CD4-positive, alpha-beta T cell (primary cell): ENCODE measurements at regions not wholly inside any gene's neighbourhood (a gene's known extent, or its start where the extent isn't known, plus 50 kb on each side); places are given as distances from the start of the nearest gene placed in this dataset.

Experiments
- ATAC-seq: fragments of 200-7000 bp; cut with Tn5 transposase; one replicate; pipeline ENCODE4 v1.10.0; 2022; ENCODE audit warnings: mild to moderate bottlenecking; ENCODE audit not compliant: poor library complexity
- CTCF ChIA-PET: fragments of 350-600 bp; sonication (Branson Sonifier 250); formaldehyde crosslinking; loops from one replicate; lab custom pipeline; 2021; ENCODE audit warnings: antibody characterized with exemption, inconsistent platforms; lab: Charles Lee
- POLR2A ChIA-PET: fragments of 350-600 bp; sonication (Branson Sonifier 250); formaldehyde crosslinking; loops from one replicate; lab custom pipeline; 2021; ENCODE audit warnings: antibody characterized with exemption, inconsistent platforms; lab: Charles Lee
- DNase-seq, 14 experiments: peaks; one replicate each; pipeline ENCODE4 v3.0.0-alpha.2; 2013 to 2020; ENCODE audit warnings: mixed read lengths in 2 of 14
- H3K27ac ChIP-seq, 2 donors: one replicate each; pipeline versions ENCODE4 v1.5.1 to v1.7.0; 2013; ENCODE audit warnings: low read length in 2 of 2, low read depth in 1 of 2, mild to moderate bottlenecking in 1 of 2
- H3K27me3 ChIP-seq, 2 experiments: 1 replicate in 1 of 2; 2 replicates in 1 of 2; pipeline versions ENCODE4 v1.6.1 to v1.7.0; 2013; ENCODE audit warnings: low read length in 2 of 2, control low read depth in 1 of 2, mild to moderate bottlenecking in 1 of 2, moderate library complexity in 1 of 2; ENCODE audit not compliant: insufficient read depth in 2 of 2, control insufficient read depth in 1 of 2
- H3K36me3 ChIP-seq: one replicate; pipeline ENCODE4 v1.6.1; 2013; ENCODE audit warnings: low read length, control low read depth; ENCODE audit not compliant: insufficient read depth
- H3K4me1 ChIP-seq: one replicate; pipeline ENCODE4 v1.6.1; 2013; ENCODE audit warnings: low read length, control low read depth; ENCODE audit not compliant: insufficient read depth
- H3K4me3 ChIP-seq: one replicate; pipeline ENCODE4 v1.5.1; 2013; ENCODE audit warnings: mild to moderate bottlenecking, low read length, moderate library complexity
- H3K9me3 ChIP-seq, 2 experiments: 1 replicate in 1 of 2; 2 replicates in 1 of 2; pipeline versions ENCODE4 v1.6.1 to v1.7.0; 2013; ENCODE audit warnings: low read length in 2 of 2, mild to moderate bottlenecking in 2 of 2, control low read depth in 1 of 2, moderate library complexity in 1 of 2; ENCODE audit not compliant: control insufficient read depth in 1 of 2, insufficient read depth in 1 of 2
- H3K27ac Mint-ChIP-seq: one replicate; pipeline ENCODE4 v1.8.0; 2020; ENCODE audit warnings: mixed read lengths
- H3K27me3 Mint-ChIP-seq: one replicate; pipeline ENCODE4 v1.8.0; 2021; ENCODE audit warnings: mixed read lengths
- H3K36me3 Mint-ChIP-seq: one replicate; pipeline ENCODE4 v1.8.0; 2021; ENCODE audit warnings: low read depth, mixed read lengths
- H3K4me1 Mint-ChIP-seq: one replicate; pipeline ENCODE4 v1.8.0; 2021; ENCODE audit warnings: low read depth, mixed read lengths
- H3K4me3 Mint-ChIP-seq: one replicate; pipeline ENCODE4 v1.8.0; 2020; ENCODE audit warnings: mild to moderate bottlenecking, mixed read lengths
- H3K9me3 Mint-ChIP-seq: one replicate; pipeline ENCODE4 v1.8.0; 2020; ENCODE audit warnings: mixed read lengths
- intact Hi-C, 2 experiments: fragments of 100-400 bp; cut with DNase I in 1 of 2; cut with micrococcal nuclease in 1 of 2; formaldehyde crosslinking; loops; one replicate each; pipeline versions ENCODE4 v1.15.1 to v1.9.0; 2023 to 2025; cut with DNase I, micrococcal nuclease
- TF ChIP-seq, protein P1 (sequence below): fragments of 200-600 bp; IDR thresholded peaks from one replicate; pipeline ENCODE4 v1.8.0; 2022; ENCODE audit warnings: antibody characterized with exemption, mild to moderate bottlenecking

GRCh38 chr15:95429345-95429744 is 901.2 kb upstream of the NR2F2 start:
- Histone ChIP-seq H3K27me3 (no peaks in the 10 kb centered on the region), H3K36me3 (no peaks in the 10 kb centered on the region), H3K9me3 (no peaks in the 10 kb centered on the region), H3K27ac (no peak overlapping the region), H3K4me3 (no peak overlapping the region), H3K4me1 (no peaks in the 10 kb centered on the region)
- Mint-ChIP-seq H3K36me3 (no peaks in the 10 kb centered on the region), H3K27me3 (no peaks in the 10 kb centered on the region), H3K27ac (no peak overlapping the region), H3K4me3 (no peak overlapping the region), H3K4me1 (no peaks in the 10 kb centered on the region), H3K9me3 (peaks cover 8% of the 10 kb centered on the region)
- intact Hi-C loops = no loop called here
- ATAC-seq (no peak), DNase-seq (no peak)
- CTCF ChIA-PET = no interaction called here
- POLR2A ChIA-PET = no interaction called here
- TF ChIP-seq, protein P1, sequence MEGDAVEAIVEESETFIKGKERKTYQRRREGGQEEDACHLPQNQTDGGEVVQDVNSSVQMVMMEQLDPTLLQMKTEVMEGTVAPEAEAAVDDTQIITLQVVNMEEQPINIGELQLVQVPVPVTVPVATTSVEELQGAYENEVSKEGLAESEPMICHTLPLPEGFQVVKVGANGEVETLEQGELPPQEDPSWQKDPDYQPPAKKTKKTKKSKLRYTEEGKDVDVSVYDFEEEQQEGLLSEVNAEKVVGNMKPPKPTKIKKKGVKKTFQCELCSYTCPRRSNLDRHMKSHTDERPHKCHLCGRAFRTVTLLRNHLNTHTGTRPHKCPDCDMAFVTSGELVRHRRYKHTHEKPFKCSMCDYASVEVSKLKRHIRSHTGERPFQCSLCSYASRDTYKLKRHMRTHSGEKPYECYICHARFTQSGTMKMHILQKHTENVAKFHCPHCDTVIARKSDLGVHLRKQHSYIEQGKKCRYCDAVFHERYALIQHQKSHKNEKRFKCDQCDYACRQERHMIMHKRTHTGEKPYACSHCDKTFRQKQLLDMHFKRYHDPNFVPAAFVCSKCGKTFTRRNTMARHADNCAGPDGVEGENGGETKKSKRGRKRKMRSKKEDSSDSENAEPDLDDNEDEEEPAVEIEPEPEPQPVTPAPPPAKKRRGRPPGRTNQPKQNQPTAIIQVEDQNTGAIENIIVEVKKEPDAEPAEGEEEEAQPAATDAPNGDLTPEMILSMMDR = no peak

- intact Hi-C loops = no loop called here
- CTCF ChIA-PET = no interaction called here
- H3K27me3 Mint-ChIP-seq = no peaks in the 10 kb centered on the region
- H3K4me1 Mint-ChIP-seq = no peaks in the 10 kb centered on the region
- H3K27ac Mint-ChIP-seq = no peak overlapping the region
- Histone ChIP-seq H3K4me1 (no peaks in the 10 kb centered on the region), H3K27me3 (no peaks in the 10 kb centered on the region), H3K4me3 (no peak overlapping the region), H3K27ac (no peak overlapping the region), H3K9me3 (no peaks in the 10 kb centered on the region), H3K36me3 (no peaks in the 10 kb centered on the region)
- POLR2A ChIA-PET = no interaction called here
- TF ChIP-seq, protein P1 = no peak
- ATAC-seq = no peak
- H3K36me3 Mint-ChIP-seq = no peaks in the 10 kb centered on the region
- H3K9me3 Mint-ChIP-seq = peaks cover 8% of the 10 kb centered on the region
- DNase-seq = no peak
- H3K4me3 Mint-ChIP-seq = no peak overlapping the region
Measured at GRCh38 chr15:95431518-95431917, 899.0 kb upstream of the NR2F2 start.

DNA sequence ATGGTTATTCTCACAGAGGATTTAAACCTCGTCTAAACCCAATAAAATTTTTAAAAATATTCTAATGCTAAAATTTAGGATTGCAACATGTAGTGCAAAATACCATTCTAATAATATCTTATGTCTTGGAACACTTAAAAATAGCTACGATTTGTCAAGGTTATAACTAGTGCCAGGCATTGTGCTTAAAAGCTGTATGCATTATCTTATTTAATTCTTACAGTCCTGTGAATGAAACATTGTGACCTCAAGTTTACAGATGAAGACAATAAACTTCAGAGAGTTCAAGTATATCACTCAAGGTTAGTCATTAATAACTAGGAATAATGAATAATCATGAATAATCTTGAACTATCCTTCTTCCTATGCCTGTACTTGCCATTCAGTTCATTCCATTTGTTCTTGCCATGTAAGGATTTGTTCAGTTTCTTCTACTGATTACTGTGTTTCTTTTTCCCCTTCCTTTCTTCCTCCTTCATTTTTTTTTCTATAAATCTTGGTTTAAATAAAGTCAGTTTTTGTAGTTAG is 897.6 kb upstream of the NR2F2 start:
- Mint-ChIP-seq H3K36me3 (no peaks in the 10 kb centered on the region), H3K27me3 (no peaks in the 10 kb centered on the region), H3K9me3 (peaks cover 2% of the 10 kb centered on the region), H3K4me3 (no peak overlapping the region), H3K4me1 (no peaks in the 10 kb centered on the region), H3K27ac (no peak overlapping the region)
- no peak overlapping the region for H3K4me3 ChIP-seq
- intact Hi-C loops = no loop called here
- no peaks in the 10 kb centered on the region for H3K9me3 ChIP-seq
- ChIA-PET CTCF (no interaction called here), POLR2A (no interaction called here)
- ATAC-seq (no peak), DNase-seq (no peak)
- H3K36me3 ChIP-seq = no peaks in the 10 kb centered on the region
- no peaks in the 10 kb centered on the region for H3K4me1 ChIP-seq
- no peak overlapping the region for H3K27ac ChIP-seq
- TF ChIP-seq, protein P1 = no peak
- H3K27me3 ChIP-seq = no peaks in the 10 kb centered on the region
